Osteoblast (primary cell): ENCODE measurements at regions not wholly inside any gene's neighbourhood (a gene's known extent, or its start where the extent isn't known, plus 50 kb on each side); places are given as distances from the start of the nearest gene placed in this dataset.

ENCODE experiments used
- DNase-seq: peaks from one replicate; pipeline ENCODE4 v3.0.0; 2011; ENCODE audit warnings: low spot score, mixed read lengths; ENCODE audit not compliant: insufficient read length; ENCODE audit errors: missing footprints
- H2AFZ ChIP-seq: 2 replicates; pipeline ENCODE4 v1.6.0; 2011; ENCODE audit warnings: mild to moderate bottlenecking, low read length
- H3K27ac ChIP-seq: 2 replicates; pipeline ENCODE4 v1.5.1; 2011; ENCODE audit warnings: mild to moderate bottlenecking, low read depth, low read length, moderate library complexity
- H3K27me3 ChIP-seq: 2 replicates; pipeline ENCODE4 v1.6.0; 2012; ENCODE audit warnings: mild to moderate bottlenecking, control low read depth, inconsistent platforms, low read length, moderate library complexity; ENCODE audit not compliant: insufficient read depth
- H3K36me3 ChIP-seq: 2 replicates; pipeline ENCODE4 v1.5.1; 2011; ENCODE audit warnings: mild to moderate bottlenecking, low read length, control low read depth, moderate library complexity; ENCODE audit not compliant: insufficient read depth
- H3K4me1 ChIP-seq: 2 replicates; pipeline ENCODE4 v1.5.1; 2011; ENCODE audit warnings: mild to moderate bottlenecking, low read length, control low read depth, moderate library complexity; ENCODE audit not compliant: insufficient read depth
- H3K4me2 ChIP-seq: 2 replicates; pipeline ENCODE4 v1.6.0; 2011; ENCODE audit warnings: mild to moderate bottlenecking, low read length; ENCODE audit not compliant: insufficient read depth
- H3K4me3 ChIP-seq: fragments of 200-600 bp; sonication (generic); 3 replicates; pipeline ENCODE4 v1.5.1; 2012; ENCODE audit warnings: mild to moderate bottlenecking, low read length, inconsistent platforms; ENCODE audit not compliant: insufficient read depth
- H3K79me2 ChIP-seq: 2 replicates; pipeline ENCODE4 v1.6.0; 2012; ENCODE audit warnings: mild to moderate bottlenecking, low read length, control low read depth, inconsistent platforms; ENCODE audit not compliant: insufficient read depth
- H3K9me3 ChIP-seq: 2 replicates; pipeline ENCODE4 v1.5.1; 2011; ENCODE audit warnings: low read depth, low read length, control low read depth
- H4K20me1 ChIP-seq: 2 replicates; pipeline ENCODE4 v1.6.0; 2012; ENCODE audit warnings: mild to moderate bottlenecking, low read length, control low read depth; ENCODE audit not compliant: insufficient read depth
- TF ChIP-seq, protein P1 (sequence below): IDR thresholded peaks from 2 replicates; pipeline ENCODE4 v1.5.1; 2011; ENCODE audit warnings: mild to moderate bottlenecking, low read depth, low read length, moderate library complexity; ENCODE audit errors: extremely low read depth

GRCh38 chr6:10465629-10466499 lies 51.0 kb upstream of the TFAP2A start:
- TF ChIP-seq, protein P1, sequence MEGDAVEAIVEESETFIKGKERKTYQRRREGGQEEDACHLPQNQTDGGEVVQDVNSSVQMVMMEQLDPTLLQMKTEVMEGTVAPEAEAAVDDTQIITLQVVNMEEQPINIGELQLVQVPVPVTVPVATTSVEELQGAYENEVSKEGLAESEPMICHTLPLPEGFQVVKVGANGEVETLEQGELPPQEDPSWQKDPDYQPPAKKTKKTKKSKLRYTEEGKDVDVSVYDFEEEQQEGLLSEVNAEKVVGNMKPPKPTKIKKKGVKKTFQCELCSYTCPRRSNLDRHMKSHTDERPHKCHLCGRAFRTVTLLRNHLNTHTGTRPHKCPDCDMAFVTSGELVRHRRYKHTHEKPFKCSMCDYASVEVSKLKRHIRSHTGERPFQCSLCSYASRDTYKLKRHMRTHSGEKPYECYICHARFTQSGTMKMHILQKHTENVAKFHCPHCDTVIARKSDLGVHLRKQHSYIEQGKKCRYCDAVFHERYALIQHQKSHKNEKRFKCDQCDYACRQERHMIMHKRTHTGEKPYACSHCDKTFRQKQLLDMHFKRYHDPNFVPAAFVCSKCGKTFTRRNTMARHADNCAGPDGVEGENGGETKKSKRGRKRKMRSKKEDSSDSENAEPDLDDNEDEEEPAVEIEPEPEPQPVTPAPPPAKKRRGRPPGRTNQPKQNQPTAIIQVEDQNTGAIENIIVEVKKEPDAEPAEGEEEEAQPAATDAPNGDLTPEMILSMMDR = peak; percentile 53
- Histone ChIP-seq H2AFZ (no peak overlapping the region), H3K4me3 (no peak overlapping the region), H3K36me3 (no peaks in the 10 kb centered on the region), H3K27me3 (no peaks in the 10 kb centered on the region), H3K79me2 (no peaks in the 10 kb centered on the region), H3K4me2 (no peak overlapping the region), H4K20me1 (no peaks in the 10 kb centered on the region), H3K4me1 (no peaks in the 10 kb centered on the region), H3K27ac (no peak overlapping the region), H3K9me3 (no peaks in the 10 kb centered on the region)
- DNase-seq = no peak
